ENCODE measurements at regions not wholly inside any gene's neighbourhood (a gene's known extent, or its start where the extent isn't known, plus 50 kb on each side); places are given as distances from the start of the nearest gene placed in this dataset.

- Mint-ChIP-seq H3K36me3 (no peaks in the 10 kb centered on the region), H3K4me1 (ENCODE audit: low read depth) (no peaks in the 10 kb centered on the region), H3K9me3 (ENCODE audit: low read depth) (peaks cover 6% of the 10 kb centered on the region), H3K4me3 (no peak overlapping the region), H3K27me3 (peaks cover 3% of the 10 kb centered on the region), H3K27ac (no peak overlapping the region)
Measured at GRCh38 chr10:44245601-44245938, 139.3 kb downstream of the CXCL12 start.

- H3K27me3 Mint-ChIP-seq, result peaks cover 3% of the 10 kb centered on the region
- no peak overlapping the region for H3K27ac Mint-ChIP-seq
- no peak overlapping the region for H3K4me3 Mint-ChIP-seq
- no peaks in the 10 kb centered on the region for H3K4me1 Mint-ChIP-seq (ENCODE audit: low read depth)
- no peaks in the 10 kb centered on the region for H3K36me3 Mint-ChIP-seq
- H3K9me3 Mint-ChIP-seq (ENCODE audit: low read depth), result peaks cover 6% of the 10 kb centered on the region
Measured at GRCh38 chr10:44244745-44245600, 139.9 kb downstream of the CXCL12 start.

- Mint-ChIP-seq H3K27me3 (peaks cover 5% of the 10 kb centered on the region), H3K27ac (no peak overlapping the region), H3K36me3 (no peaks in the 10 kb centered on the region), H3K4me1 (ENCODE audit: low read depth) (no peaks in the 10 kb centered on the region), H3K9me3 (ENCODE audit: low read depth) (peaks cover 6% of the 10 kb centered on the region), H3K4me3 (no peak overlapping the region)
Measured at GRCh38 chr10:44243851-44244510, 140.9 kb downstream of the CXCL12 start.

GRCh38 chr10:44242826-44243225 is 142.1 kb downstream of the CXCL12 start:
- Mint-ChIP-seq H3K4me1 (ENCODE audit: low read depth) (no peaks in the 10 kb centered on the region), H3K4me3 (no peak overlapping the region), H3K27me3 (peaks cover 5% of the 10 kb centered on the region), H3K9me3 (ENCODE audit: low read depth) (peaks cover 6% of the 10 kb centered on the region), H3K36me3 (no peaks in the 10 kb centered on the region), H3K27ac (no peak overlapping the region)

GRCh38 chr10:44242091-44242490 is 142.8 kb downstream of the CXCL12 start:
- H3K4me1 Mint-ChIP-seq (ENCODE audit: low read depth), result no peaks in the 10 kb centered on the region
- H3K9me3 Mint-ChIP-seq (ENCODE audit: low read depth), result peaks cover 4% of the 10 kb centered on the region

GRCh38 chr10:44240584-44241205 is 144.2 kb downstream of the CXCL12 start:
- peaks cover 10% of the 10 kb centered on the region for H3K27me3 Mint-ChIP-seq
- no peaks in the 10 kb centered on the region for H3K36me3 Mint-ChIP-seq
- no peaks in the 10 kb centered on the region for H3K4me1 Mint-ChIP-seq (ENCODE audit: low read depth)
- H3K4me3 Mint-ChIP-seq, result no peak overlapping the region
- H3K27ac Mint-ChIP-seq, result no peak overlapping the region
- no peaks in the 10 kb centered on the region for H3K9me3 Mint-ChIP-seq (ENCODE audit: low read depth)

More at GRCh38 chr10:44242091-44242490, 142.8 kb downstream of the CXCL12 start:
- no peaks in the 10 kb centered on the region for H3K36me3 Mint-ChIP-seq
- peaks cover 7% of the 10 kb centered on the region for H3K27me3 Mint-ChIP-seq
- no peak overlapping the region for H3K4me3 Mint-ChIP-seq
- no peak overlapping the region for H3K27ac Mint-ChIP-seq

GRCh38 chr10:44238212-44238611 is 146.7 kb downstream of the CXCL12 start:
- Mint-ChIP-seq H3K9me3 (ENCODE audit: low read depth) (no peaks in the 10 kb centered on the region), H3K36me3 (no peaks in the 10 kb centered on the region), H3K4me3 (no peak overlapping the region), H3K27ac (no peak overlapping the region), H3K27me3 (peaks cover 11% of the 10 kb centered on the region), H3K4me1 (ENCODE audit: low read depth) (no peaks in the 10 kb centered on the region)

GRCh38 chr10:44237364-44238049 is 147.4 kb downstream of the CXCL12 start:
- Mint-ChIP-seq H3K4me3 (no peak overlapping the region), H3K4me1 (ENCODE audit: low read depth) (no peaks in the 10 kb centered on the region), H3K27me3 (peaks cover 13% of the 10 kb centered on the region), H3K27ac (no peak overlapping the region), H3K36me3 (no peaks in the 10 kb centered on the region), H3K9me3 (ENCODE audit: low read depth) (no peaks in the 10 kb centered on the region)

GRCh38 chr10:44235363-44235762 is 149.5 kb downstream of the CXCL12 start:
- Mint-ChIP-seq H3K9me3 (ENCODE audit: low read depth) (no peaks in the 10 kb centered on the region), H3K4me1 (ENCODE audit: low read depth) (no peaks in the 10 kb centered on the region), H3K4me3 (no peak overlapping the region), H3K36me3 (no peaks in the 10 kb centered on the region), H3K27ac (no peak overlapping the region), H3K27me3 (peaks cover 13% of the 10 kb centered on the region)

- peaks cover 11% of the 10 kb centered on the region for H3K27me3 Mint-ChIP-seq
- no peaks in the 10 kb centered on the region for H3K36me3 Mint-ChIP-seq
- no peaks in the 10 kb centered on the region for H3K9me3 Mint-ChIP-seq (ENCODE audit: low read depth)
- H3K4me3 Mint-ChIP-seq, result no peak overlapping the region
- H3K4me1 Mint-ChIP-seq (ENCODE audit: low read depth), result no peaks in the 10 kb centered on the region
- H3K27ac Mint-ChIP-seq, result no peak overlapping the region
Measured at GRCh38 chr10:44234483-44234875, 150.4 kb downstream of the CXCL12 start.

- peaks cover 11% of the 10 kb centered on the region for H3K27me3 Mint-ChIP-seq
- no peaks in the 10 kb centered on the region for H3K36me3 Mint-ChIP-seq
- no peak overlapping the region for H3K4me3 Mint-ChIP-seq
- H3K9me3 Mint-ChIP-seq (ENCODE audit: low read depth), result no peaks in the 10 kb centered on the region
- no peak overlapping the region for H3K27ac Mint-ChIP-seq
- no peaks in the 10 kb centered on the region for H3K4me1 Mint-ChIP-seq (ENCODE audit: low read depth)
Measured at GRCh38 chr10:44233561-44234482, 151.1 kb downstream of the CXCL12 start.

- H3K4me3 Mint-ChIP-seq, result no peak overlapping the region
- peaks cover 15% of the 10 kb centered on the region for H3K9me3 Mint-ChIP-seq (ENCODE audit: low read depth)
- no peak overlapping the region for H3K27ac Mint-ChIP-seq
- H3K27me3 Mint-ChIP-seq, result peaks cover 7% of the 10 kb centered on the region
- no peaks in the 10 kb centered on the region for H3K4me1 Mint-ChIP-seq (ENCODE audit: low read depth)
- H3K36me3 Mint-ChIP-seq, result no peaks in the 10 kb centered on the region
Measured at GRCh38 chr10:44217274-44217820, 167.6 kb downstream of the CXCL12 start.

GRCh38 chr10:44216073-44216472 is 168.8 kb downstream of the CXCL12 start:
- H3K9me3 Mint-ChIP-seq (ENCODE audit: low read depth), result peaks cover 15% of the 10 kb centered on the region
- H3K4me3 Mint-ChIP-seq, result no peak overlapping the region
- H3K36me3 Mint-ChIP-seq, result no peaks in the 10 kb centered on the region
- peaks cover 8% of the 10 kb centered on the region for H3K27me3 Mint-ChIP-seq
- H3K4me1 Mint-ChIP-seq (ENCODE audit: low read depth), result no peaks in the 10 kb centered on the region
- H3K27ac Mint-ChIP-seq, result no peak overlapping the region

GRCh38 chr10:44209811-44210210 is 175.1 kb downstream of the CXCL12 start:
- no peaks in the 10 kb centered on the region for H3K36me3 Mint-ChIP-seq
- no peaks in the 10 kb centered on the region for H3K4me1 Mint-ChIP-seq (ENCODE audit: low read depth)
- peaks cover 12% of the 10 kb centered on the region for H3K27me3 Mint-ChIP-seq
- no peaks in the 10 kb centered on the region for H3K9me3 Mint-ChIP-seq (ENCODE audit: low read depth)
- H3K4me3 Mint-ChIP-seq, result no peak overlapping the region
- no peak overlapping the region for H3K27ac Mint-ChIP-seq

Data from activated naive CD8-positive, alpha-beta T cell (primary cell).